ENCODE measurements at regions not wholly inside any gene's neighbourhood (a gene's known extent, or its start where the extent isn't known, plus 50 kb on each side); places are given as distances from the start of the nearest gene placed in this dataset.

DNA sequence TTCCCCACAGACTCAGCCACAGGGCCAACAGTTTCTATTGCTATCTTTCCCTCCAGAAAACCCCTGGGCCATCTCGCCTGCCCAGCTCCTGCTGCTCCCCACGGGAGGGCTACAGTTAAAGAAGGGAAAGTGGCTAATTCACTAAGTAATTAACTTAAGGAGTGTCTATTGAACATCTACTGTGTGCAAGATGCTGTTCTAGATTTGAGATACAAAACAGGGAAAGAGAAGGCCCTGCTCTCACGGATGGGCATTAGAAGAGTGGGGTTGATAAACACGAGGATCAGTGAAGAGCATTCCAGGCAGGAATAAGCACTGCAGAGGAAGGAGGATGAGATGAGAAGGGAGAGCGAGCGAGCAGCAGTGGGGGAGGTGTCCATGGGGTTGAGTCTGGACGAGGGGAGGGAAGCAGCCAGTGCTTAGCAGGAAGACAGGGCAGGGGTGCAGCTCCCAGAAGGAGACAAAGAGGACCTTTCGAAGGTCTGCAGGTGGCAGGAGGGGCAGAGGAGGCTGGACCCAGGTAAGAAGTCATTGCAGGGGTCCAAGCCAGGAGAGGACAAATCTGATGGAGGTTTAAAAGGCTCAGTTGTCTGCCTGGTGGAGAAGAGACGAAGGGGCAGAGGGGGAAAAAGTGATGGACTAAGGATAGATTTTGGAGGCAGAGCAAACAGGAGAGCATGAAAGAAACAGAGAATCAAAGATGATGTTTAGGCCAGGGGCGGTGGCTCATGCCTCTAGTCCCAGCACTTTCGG, 64.7 kb downstream of the KLF15 start:
- no peak for DNase-seq (ENCODE audit: low read depth)
- no peak overlapping the region for H3K4me3 ChIP-seq (ENCODE audit: low read depth, low read length)
- TF ChIP-seq, protein P1, sequence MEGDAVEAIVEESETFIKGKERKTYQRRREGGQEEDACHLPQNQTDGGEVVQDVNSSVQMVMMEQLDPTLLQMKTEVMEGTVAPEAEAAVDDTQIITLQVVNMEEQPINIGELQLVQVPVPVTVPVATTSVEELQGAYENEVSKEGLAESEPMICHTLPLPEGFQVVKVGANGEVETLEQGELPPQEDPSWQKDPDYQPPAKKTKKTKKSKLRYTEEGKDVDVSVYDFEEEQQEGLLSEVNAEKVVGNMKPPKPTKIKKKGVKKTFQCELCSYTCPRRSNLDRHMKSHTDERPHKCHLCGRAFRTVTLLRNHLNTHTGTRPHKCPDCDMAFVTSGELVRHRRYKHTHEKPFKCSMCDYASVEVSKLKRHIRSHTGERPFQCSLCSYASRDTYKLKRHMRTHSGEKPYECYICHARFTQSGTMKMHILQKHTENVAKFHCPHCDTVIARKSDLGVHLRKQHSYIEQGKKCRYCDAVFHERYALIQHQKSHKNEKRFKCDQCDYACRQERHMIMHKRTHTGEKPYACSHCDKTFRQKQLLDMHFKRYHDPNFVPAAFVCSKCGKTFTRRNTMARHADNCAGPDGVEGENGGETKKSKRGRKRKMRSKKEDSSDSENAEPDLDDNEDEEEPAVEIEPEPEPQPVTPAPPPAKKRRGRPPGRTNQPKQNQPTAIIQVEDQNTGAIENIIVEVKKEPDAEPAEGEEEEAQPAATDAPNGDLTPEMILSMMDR (IDR thresholded peaks at IDR 0.05; ENCODE audit: low read depth, low read length, missing control alignments), result no peak

DNA sequence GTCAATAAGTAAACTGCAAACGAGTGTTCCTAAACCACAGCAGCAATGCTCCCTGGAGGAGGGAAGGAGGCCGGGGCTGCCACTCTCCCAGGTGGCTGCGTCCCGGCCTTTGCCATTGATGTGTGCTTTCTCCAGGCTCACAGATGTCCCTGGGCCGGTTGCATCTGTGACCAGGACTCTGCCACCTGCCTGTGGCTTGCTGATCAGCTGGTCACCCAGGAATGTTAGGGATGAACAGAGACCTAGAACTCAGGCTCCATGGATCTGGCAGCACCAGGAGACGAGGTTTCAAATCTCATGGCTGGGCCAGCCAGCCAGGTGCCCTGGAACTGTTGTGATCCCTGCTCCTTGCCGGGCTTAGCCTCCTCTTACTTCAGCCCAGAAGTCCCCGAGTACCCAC, 65.7 kb downstream of the KLF15 start:
- no peak for DNase-seq (ENCODE audit: low read depth)

DNA sequence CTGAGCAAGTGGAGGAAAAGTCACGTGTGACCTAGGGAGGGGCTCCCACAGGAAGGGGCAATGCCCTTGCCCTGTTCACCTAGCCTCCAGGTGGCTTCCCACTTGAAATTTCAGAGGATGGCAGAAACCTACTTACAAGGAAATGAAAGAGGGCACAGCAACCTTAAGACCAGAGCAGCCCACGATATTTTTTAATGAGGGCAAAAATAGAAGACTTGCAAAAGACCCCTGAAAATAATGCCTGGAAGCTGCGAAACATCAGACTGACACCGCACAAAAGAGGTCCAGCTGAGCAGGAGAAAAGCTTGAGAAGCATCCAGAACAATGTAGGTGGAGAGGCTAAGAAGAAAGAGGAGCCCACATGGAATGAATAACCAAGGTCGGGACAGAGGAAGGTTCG, 66.1 kb downstream of the KLF15 start:
- TF ChIP-seq, protein P1 (IDR thresholded peaks at IDR 0.05; ENCODE audit: low read depth, low read length, missing control alignments), result no peak
- H3K4me3 ChIP-seq (ENCODE audit: low read depth, low read length), result no peak overlapping the region
- no peak for DNase-seq (ENCODE audit: low read depth)

More for the DNA sequence above, 65.7 kb downstream of the KLF15 start:
- no peak overlapping the region for H3K4me3 ChIP-seq (ENCODE audit: low read depth, low read length)
- TF ChIP-seq, protein P1 (IDR thresholded peaks at IDR 0.05; ENCODE audit: low read depth, low read length, missing control alignments), result no peak

DNA sequence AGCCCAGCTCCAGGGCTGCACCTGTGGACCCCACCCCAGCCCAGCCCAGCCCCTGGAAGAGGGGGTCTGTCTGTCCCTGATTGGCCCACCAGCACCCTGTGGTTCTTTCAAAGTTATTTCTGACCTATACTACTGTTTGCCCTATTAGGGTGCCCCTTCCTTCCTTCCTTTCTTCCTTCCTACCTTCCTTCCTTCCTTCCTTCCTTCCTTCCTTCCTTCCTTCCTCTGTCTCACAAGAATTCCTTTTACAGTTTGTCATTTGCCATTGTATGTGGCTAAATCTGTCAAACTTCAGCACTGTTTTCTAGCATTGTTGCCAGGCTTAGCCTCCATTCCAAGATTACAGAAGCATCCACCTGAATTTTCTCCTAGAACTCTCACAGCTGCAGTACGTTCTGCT, 66.9 kb downstream of the KLF15 start:
- no peak for DNase-seq (ENCODE audit: low read depth)
- TF ChIP-seq, protein P1 (IDR thresholded peaks at IDR 0.05; ENCODE audit: low read depth, low read length, missing control alignments), result no peak

DNA sequence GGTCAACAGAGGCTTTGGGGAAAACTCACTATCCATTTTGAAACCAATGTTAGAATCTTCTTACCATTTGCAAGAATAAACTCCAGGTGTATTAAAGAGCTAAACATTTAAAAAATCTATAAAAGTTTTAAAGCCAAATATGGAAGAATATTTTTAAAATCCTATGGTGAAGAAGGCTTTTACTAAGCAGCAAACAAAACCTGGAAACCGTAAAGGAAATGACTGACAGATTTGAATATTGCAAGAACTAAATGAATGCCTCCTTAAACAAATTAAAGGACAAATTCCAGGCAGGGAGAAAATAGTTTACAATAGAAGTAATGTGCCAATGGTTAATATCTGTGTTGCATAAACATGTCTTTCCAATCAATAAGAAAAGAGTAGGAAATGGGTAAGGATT, 68.1 kb downstream of the KLF15 start:
- no peak for DNase-seq (ENCODE audit: low read depth)
- TF ChIP-seq, protein P1 (IDR thresholded peaks at IDR 0.05; ENCODE audit: low read depth, low read length, missing control alignments), result no peak
- H3K4me3 ChIP-seq (ENCODE audit: low read depth, low read length), result no peak overlapping the region

More for the DNA sequence above, 66.9 kb downstream of the KLF15 start:
- H3K4me3 ChIP-seq (ENCODE audit: low read depth, low read length), result no peak overlapping the region

DNA sequence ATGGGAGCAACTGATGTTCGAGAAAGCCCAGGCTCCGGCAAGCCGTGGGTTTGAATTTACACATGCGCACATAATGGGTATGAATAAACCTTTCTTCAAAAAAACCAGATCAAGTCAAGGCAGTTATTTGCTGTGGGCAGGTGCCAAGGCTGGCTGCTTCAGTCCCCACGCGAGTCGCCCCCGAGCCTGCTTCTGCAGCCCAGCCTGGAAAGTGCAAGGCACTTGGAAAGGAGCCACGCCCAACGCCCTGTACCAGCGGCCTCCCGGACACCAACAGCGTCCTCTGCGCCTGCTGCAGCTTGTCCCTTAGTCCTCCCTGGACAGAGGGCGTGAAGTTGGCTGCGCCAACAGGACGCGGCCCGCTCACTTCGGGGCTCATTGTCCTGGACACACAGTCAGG, 68.9 kb downstream of the KLF15 start:
- DNase-seq (ENCODE audit: low read depth), result no peak
- H3K4me3 ChIP-seq (ENCODE audit: low read depth, low read length), result no peak overlapping the region
- TF ChIP-seq, protein P1 (IDR thresholded peaks at IDR 0.05; ENCODE audit: low read depth, low read length, missing control alignments), result no peak

Data from GM12864 (cell line).